ENCODE measurements at regions not wholly inside any gene's neighbourhood (a gene's known extent, or its start where the extent isn't known, plus 50 kb on each side); places are given as distances from the start of the nearest gene placed in this dataset.
"Not testable (repeated sequence)": the region's sequence is repeated elsewhere in the genome, so short reads cannot be mapped to it uniquely, and the experiment has no call there.

- DNase-seq (ENCODE audit: low spot score) = no peak
Observed at GRCh38 chrX:109879991-109880390, 122.9 kb upstream of the TMEM164 start.

GRCh38 chrX:109880629-109881028 is 122.3 kb upstream of the TMEM164 start:
- DNase-seq (ENCODE audit: low spot score) = no peak

- DNase-seq (ENCODE audit: low spot score) = peak; percentile 23
Observed at GRCh38 chrX:109886122-109886761, 116.7 kb upstream of the TMEM164 start.

GRCh38 chrX:109889289-109890006 is 113.5 kb upstream of the TMEM164 start:
- DNase-seq (ENCODE audit: low spot score) = no peak

- no peak for DNase-seq (ENCODE audit: low spot score)
Observed at GRCh38 chrX:109890300-109890699, 112.6 kb upstream of the TMEM164 start.

GRCh38 chrX:109890910-109891502 is 111.9 kb upstream of the TMEM164 start:
- peak; percentile 48 for DNase-seq (ENCODE audit: low spot score)

- not testable (repeated sequence) for DNase-seq (ENCODE audit: low spot score)
Observed at GRCh38 chrX:109896024-109896423, 106.9 kb upstream of the TMEM164 start.

- no peak for DNase-seq (ENCODE audit: low spot score)
Observed at GRCh38 chrX:109902665-109903064, 100.2 kb upstream of the TMEM164 start.

- no peak for DNase-seq (ENCODE audit: low spot score)
Observed at GRCh38 chrX:109911046-109911445, 91.9 kb upstream of the TMEM164 start.

- not testable (repeated sequence) for DNase-seq (ENCODE audit: low spot score)
Observed at GRCh38 chrX:109912993-109913392, 89.9 kb upstream of the TMEM164 start.

GRCh38 chrX:109914114-109914849 is 88.6 kb upstream of the TMEM164 start:
- no peak for DNase-seq (ENCODE audit: low spot score)

GRCh38 chrX:109918753-109919152 is 84.2 kb upstream of the TMEM164 start:
- DNase-seq (ENCODE audit: low spot score) = no peak

GRCh38 chrX:109920325-109920724 is 82.6 kb upstream of the TMEM164 start:
- no peak for DNase-seq (ENCODE audit: low spot score)

GRCh38 chrX:109920868-109921267 is 82.0 kb upstream of the TMEM164 start:
- DNase-seq (ENCODE audit: low spot score) = no peak

GRCh38 chrX:109922190-109922589 is 80.7 kb upstream of the TMEM164 start:
- DNase-seq (ENCODE audit: low spot score) = no peak

- not testable (repeated sequence) for DNase-seq (ENCODE audit: low spot score)
Observed at GRCh38 chrX:109925003-109925402, 77.9 kb upstream of the TMEM164 start.

GRCh38 chrX:109925656-109926055 is 77.3 kb upstream of the TMEM164 start:
- DNase-seq (ENCODE audit: low spot score) = no peak

GRCh38 chrX:109926118-109926517 is 76.8 kb upstream of the TMEM164 start:
- no peak for DNase-seq (ENCODE audit: low spot score)

GRCh38 chrX:109926743-109927662 is 75.9 kb upstream of the TMEM164 start:
- DNase-seq (ENCODE audit: low spot score) = no peak

- DNase-seq (ENCODE audit: low spot score) = no peak
Observed at GRCh38 chrX:109927663-109928273, 75.1 kb upstream of the TMEM164 start.
